B cell (primary cell): ENCODE measurements at regions not wholly inside any gene's neighbourhood (a gene's known extent, or its start where the extent isn't known, plus 50 kb on each side); places are given as distances from the start of the nearest gene placed in this dataset.

Experiments
- ATAC-seq: fragments of 200-7000 bp; cut with Tn5 transposase; one replicate; pipeline ENCODE4 v1.10.0; 2021; ENCODE audit warnings: low read depth, mild to moderate bottlenecking, moderate number of reproducible peaks, moderate library complexity
- CTCF ChIA-PET: fragments of 350-600 bp; sonication (Branson Sonifier 250); formaldehyde crosslinking; loops from one replicate; lab custom pipeline; 2021; ENCODE audit warnings: antibody characterized with exemption, inconsistent platforms; lab: Charles Lee
- POLR2A ChIA-PET: fragments of 350-600 bp; sonication (Branson Sonifier 250); formaldehyde crosslinking; loops from one replicate; lab custom pipeline; 2021; ENCODE audit warnings: antibody characterized with exemption; lab: Charles Lee
- DNase-seq: peaks from one replicate; pipeline ENCODE4 v3.0.0; 2013
- H2AFZ ChIP-seq: 2 replicates; pipeline ENCODE4 v1.6.1; 2012; ENCODE audit warnings: mild to moderate bottlenecking, low read depth, low read length; ENCODE audit not compliant: insufficient read depth, poor library complexity, severe bottlenecking
- H3K27ac ChIP-seq, 2 donors: 1 replicate in 1 of 2; 2 replicates in 1 of 2; pipeline ENCODE4 v1.5.1; 2012 to 2013; ENCODE audit warnings: low read length in 2 of 2, mild to moderate bottlenecking in 2 of 2, moderate library complexity in 1 of 2
- H3K27me3 ChIP-seq, 4 experiments: fragments of 200-600 bp in 1 of 4; sonication (generic) in 1 of 4; replicated peaks in 1 of 4; 1 replicate in 2 of 4; 2 replicates in 2 of 4; pipeline versions ENCODE4 v1.6.1 to v1.7.0; 2013 to 2016; ENCODE audit warnings: low read length in 3 of 4, mild to moderate bottlenecking in 2 of 4, mixed read lengths in 1 of 4, moderate library complexity in 1 of 4; ENCODE audit not compliant: insufficient read depth in 4 of 4, control insufficient read depth in 3 of 4; ENCODE audit errors: control extremely low read depth in 1 of 4
- H3K36me3 ChIP-seq, 2 experiments: replicated peaks in 1 of 2; 1 replicate in 1 of 2; 2 replicates in 1 of 2; pipeline versions ENCODE4 v1.6.1 to v1.7.1; 2013; ENCODE audit warnings: low read length in 1 of 2; ENCODE audit not compliant: insufficient read depth in 2 of 2, control insufficient read depth in 1 of 2; ENCODE audit errors: control extremely low read depth in 1 of 2, extremely low read depth in 1 of 2
- H3K4me1 ChIP-seq, 2 donors: fragments of 200-600 bp in 1 of 2; sonication (generic) in 1 of 2; 1 replicate in 1 of 2; 2 replicates in 1 of 2; pipeline versions ENCODE4 v1.5.1 to v1.6.1; 2013 to 2017; ENCODE audit warnings: low read length in 2 of 2; ENCODE audit not compliant: control insufficient read depth in 2 of 2, insufficient read depth in 2 of 2
- H3K4me2 ChIP-seq: replicated peaks from 2 replicates; pipeline ENCODE3; 2012; ENCODE audit warnings: mild to moderate bottlenecking, low read depth, low read length; ENCODE audit not compliant: poor library complexity, severe bottlenecking
- H3K4me3 ChIP-seq, 5 experiments: fragments of 200-600 bp in 1 of 5; sonication (generic) in 1 of 5; 1 replicate in 3 of 5; 2 replicates in 2 of 5; pipeline versions ENCODE4 v1.5.1 to v1.7.0; 2011 to 2016; ENCODE audit warnings: low read length in 4 of 5, mild to moderate bottlenecking in 4 of 5, low read depth in 2 of 5, control low read depth in 1 of 5, moderate library complexity in 1 of 5; ENCODE audit not compliant: insufficient read depth in 1 of 5; ENCODE audit errors: control extremely low read depth in 1 of 5, extremely low read depth in 1 of 5
- H3K79me2 ChIP-seq: fragments of 200-600 bp; sonication (generic); one replicate; pipeline ENCODE4 v1.6.0; 2016; ENCODE audit warnings: low read length; ENCODE audit not compliant: control insufficient read depth, insufficient read depth
- H3K9ac ChIP-seq: fragments of 200-600 bp; sonication (generic); 2 replicates; pipeline ENCODE4 v1.6.1; 2017; ENCODE audit warnings: mild to moderate bottlenecking, low read length, moderate library complexity
- H3K9me3 ChIP-seq, 3 donors: one replicate each; pipeline versions ENCODE4 v1.6.1 to v1.7.1; 2013; ENCODE audit warnings: low read length in 2 of 3; ENCODE audit not compliant: control insufficient read depth in 2 of 3, insufficient read depth in 1 of 3; ENCODE audit errors: control extremely low read depth in 1 of 3
- H4K20me1 ChIP-seq: 2 replicates; pipeline ENCODE4 v1.6.0; 2012; ENCODE audit warnings: mild to moderate bottlenecking, low read length; ENCODE audit not compliant: insufficient read depth, control insufficient read depth, poor library complexity, severe bottlenecking
- H3K27ac Mint-ChIP-seq: one replicate; pipeline ENCODE4 v1.8.0; 2021; ENCODE audit warnings: mixed read lengths
- H3K27me3 Mint-ChIP-seq: one replicate; pipeline ENCODE4 v1.8.0; 2021; ENCODE audit warnings: mixed read lengths
- H3K4me1 Mint-ChIP-seq: one replicate; pipeline ENCODE4 v1.8.0; 2021; ENCODE audit warnings: mixed read lengths
- H3K4me3 Mint-ChIP-seq: one replicate; pipeline ENCODE4 v1.8.0; 2021; ENCODE audit warnings: mixed read lengths
- H3K9me3 Mint-ChIP-seq: one replicate; pipeline ENCODE4 v1.8.0; 2022; ENCODE audit warnings: mixed read lengths; ENCODE audit not compliant: insufficient read depth
- CTCF ChIP-seq: fragments of 200-600 bp; IDR thresholded peaks from one replicate; pipeline ENCODE4 v1.8.0; 2022; ENCODE audit warnings: antibody characterized with exemption, mild to moderate bottlenecking
- EZH2 ChIP-seq: IDR thresholded peaks from 2 replicates; pipeline ENCODE4 v1.6.1; 2012; ENCODE audit warnings: borderline replicate concordance, low read depth, mild to moderate bottlenecking, moderate library complexity, low read length; ENCODE audit not compliant: insufficient read depth, poor library complexity, severe bottlenecking
- intact Hi-C: fragments of 100-400 bp; cut with micrococcal nuclease; formaldehyde crosslinking; loops from one replicate; pipeline ENCODE4 v1.10.0; 2022

GRCh38 chr18:55093808-55094207 is 134.5 kb upstream of the CCDC68 start:
- CTCF ChIA-PET = no interaction called here

GRCh38 chr18:55093295-55093694 is 134.0 kb upstream of the CCDC68 start:
- Histone ChIP-seq H2AFZ (no peak overlapping the region), H3K79me2 (no peaks in the 10 kb centered on the region), H3K9me3 (no peaks in the 10 kb centered on the region), H3K27me3 (no peaks in the 10 kb centered on the region), H3K4me3 (no peak overlapping the region), H4K20me1 (no peaks in the 10 kb centered on the region), H3K4me1 (peaks cover 18 to 28% of the 10 kb centered on the region in 2 donors), H3K4me2 (no peak overlapping the region), H3K9ac (no peak overlapping the region), H3K36me3 (no peaks in the 10 kb centered on the region), H3K27ac (no peak overlapping the region)
- Mint-ChIP-seq H3K27ac (peak overlapping the region; percentile 64), H3K4me1 (peaks cover 37% of the 10 kb centered on the region), H3K9me3 (no peaks in the 10 kb centered on the region), H3K27me3 (no peaks in the 10 kb centered on the region), H3K4me3 (peak overlapping the region; percentile 14)
- no peak for DNase-seq
- TF ChIP-seq CTCF (no peak), EZH2 (no peak)
- ATAC-seq = peak; percentile 28
- intact Hi-C loops = loop anchor here (10.0 kb wide), 1 partner anchor 142 kb away; no protein-coding TSS in a partner anchor
- ChIA-PET CTCF (no interaction called here), POLR2A (no interaction called here)

More at GRCh38 chr18:55093808-55094207, 134.5 kb upstream of the CCDC68 start:
- Mint-ChIP-seq H3K4me3 (peak overlapping the region; percentile 14), H3K27ac (peak overlapping the region; percentile 64), H3K27me3 (no peaks in the 10 kb centered on the region), H3K4me1 (peaks cover 37% of the 10 kb centered on the region), H3K9me3 (no peaks in the 10 kb centered on the region)
- no peaks in the 10 kb centered on the region for H3K9me3 ChIP-seq
- H3K4me2 ChIP-seq = no peak overlapping the region
- no peaks in the 10 kb centered on the region for H4K20me1 ChIP-seq
- ATAC-seq (no peak), DNase-seq (no peak)
- POLR2A ChIA-PET = no interaction called here
- no peak overlapping the region for H3K27ac ChIP-seq
- H3K4me3 ChIP-seq = no peak overlapping the region
- TF ChIP-seq EZH2 = no peak
- TF ChIP-seq CTCF = no peak
- H3K4me1 ChIP-seq = peaks cover 18 to 28% of the 10 kb centered on the region in 2 donors
- no peak overlapping the region for H3K9ac ChIP-seq
- no peaks in the 10 kb centered on the region for H3K79me2 ChIP-seq
- H2AFZ ChIP-seq = no peak overlapping the region
- H3K36me3 ChIP-seq = no peaks in the 10 kb centered on the region
- no peaks in the 10 kb centered on the region for H3K27me3 ChIP-seq
- intact Hi-C loops = loop anchor here (10.0 kb wide), 1 partner anchor 141 kb away; no protein-coding TSS in a partner anchor
